ENCODE measurements at regions not wholly inside any gene's neighbourhood (a gene's known extent, or its start where the extent isn't known, plus 50 kb on each side); places are given as distances from the start of the nearest gene placed in this dataset.

DNA sequence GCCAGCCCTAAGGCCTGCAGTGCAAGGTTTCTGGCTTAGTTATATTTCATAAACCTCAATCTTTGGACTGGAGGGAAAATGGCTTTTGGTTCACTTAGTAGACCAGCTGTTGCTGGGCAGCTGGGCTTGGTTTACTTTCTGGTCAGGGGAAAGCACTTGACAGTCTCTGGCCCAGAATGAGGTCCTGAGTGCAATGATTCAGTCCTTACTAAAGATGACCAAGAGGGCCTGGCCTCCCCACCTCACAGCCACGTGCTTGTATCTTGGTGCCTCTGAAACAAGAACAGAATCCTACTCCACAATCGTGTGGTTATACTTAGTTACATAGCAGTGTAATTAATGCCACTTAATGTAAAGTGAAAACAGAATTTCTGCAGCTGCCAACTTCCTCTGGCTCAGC, 325.5 kb upstream of the MEIS1 start:
- Histone ChIP-seq H3K23ac (ENCODE audit: low read length) (no peak overlapping the region), H3K4me2 (ENCODE audit: low read length) (no peak overlapping the region), H4K8ac (ENCODE audit: low read depth, low read length) (no peak overlapping the region), H3K27me3 (ENCODE audit: insufficient read depth, low read length) (no peaks in the 10 kb centered on the region), H3K4ac (ENCODE audit: low read depth, low read length) (no peak overlapping the region), H3K27ac (ENCODE audit: low read depth, low read length) (no peak overlapping the region), H2AK5ac (ENCODE audit: low read length) (no peak overlapping the region), H3K14ac (ENCODE audit: low read length) (no peak overlapping the region), H2BK5ac (ENCODE audit: low read depth, low read length, poor library complexity) (no peak overlapping the region), H3K9me3 (ENCODE audit: insufficient read depth, low read depth, low read length) (no peaks in the 10 kb centered on the region), H4K91ac (ENCODE audit: low read depth, low read length) (no peak overlapping the region), H3K36me3 (ENCODE audit: control insufficient read depth in 1 of 2, insufficient read depth in 2 of 2, low read length in 2 of 2) (no peaks in the 10 kb centered on the region), H3K9ac (ENCODE audit: low read length) (no peak overlapping the region), H2BK12ac (ENCODE audit: low read length) (no peak overlapping the region), H4K12ac (ENCODE audit: low read depth, low read length) (no peak overlapping the region), H3K79me2 (ENCODE audit: control insufficient read depth, insufficient read depth, low read length, poor library complexity) (no peaks in the 10 kb centered on the region), H3K79me1 (ENCODE audit: low read length) (no peaks in the 10 kb centered on the region), H3K18ac (ENCODE audit: low read length) (no peak overlapping the region), H2BK120ac (ENCODE audit: insufficient read depth, low read length, poor library complexity) (no peak overlapping the region), H3K4me3 (ENCODE audit: low read depth, low read length) (no peak overlapping the region), H3K4me1 (ENCODE audit: control insufficient read depth in 1 of 2, insufficient read depth in 2 of 2, low read length in 2 of 2) (no peaks in the 10 kb centered on the region), H2AFZ (ENCODE audit: insufficient read depth, low read length, poor library complexity) (no peak overlapping the region)
- WGBS (ENCODE audit: extremely low coverage, insufficient coverage, insufficient read length): no CpG with 5 or more reads among the region's 2 CpGs
- DNase-seq: no peak

DNA sequence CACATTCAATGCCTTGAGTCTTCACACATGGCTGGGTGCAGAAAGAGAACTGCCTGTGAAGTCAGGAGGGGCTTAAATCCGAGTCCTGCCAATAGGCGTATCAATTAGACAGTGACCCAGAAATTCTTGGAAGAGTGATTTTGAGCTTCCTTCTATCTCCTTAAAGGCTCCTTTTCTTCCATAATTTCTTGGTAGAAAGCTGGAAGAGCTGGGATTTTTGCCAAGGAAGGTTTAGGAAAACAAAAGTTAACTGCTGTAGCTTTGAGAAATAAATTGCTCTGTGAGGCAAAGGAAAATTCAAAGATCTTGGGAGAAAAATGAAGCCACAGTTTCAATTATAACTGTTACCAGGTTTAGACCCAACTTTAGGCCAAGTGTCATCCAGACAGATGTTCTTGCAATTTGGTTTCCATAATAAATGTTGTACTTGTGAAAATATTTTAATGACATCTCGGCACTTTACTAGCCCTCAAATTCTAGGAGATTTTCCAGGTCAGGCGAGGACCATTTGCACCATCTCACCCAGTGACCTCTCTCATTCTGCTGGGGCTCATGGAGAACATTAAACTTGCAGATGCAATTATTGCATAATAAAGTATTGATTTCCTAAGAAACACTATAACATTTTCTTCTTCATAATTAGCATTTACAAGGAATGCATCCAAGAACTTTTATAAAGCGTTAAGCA, 329.7 kb upstream of the MEIS1 start:
- Histone ChIP-seq H2BK120ac (ENCODE audit: insufficient read depth, low read length, poor library complexity) (no peak overlapping the region), H2BK5ac (ENCODE audit: low read depth, low read length, poor library complexity) (no peak overlapping the region), H3K4ac (ENCODE audit: low read depth, low read length) (no peak overlapping the region)

DNA sequence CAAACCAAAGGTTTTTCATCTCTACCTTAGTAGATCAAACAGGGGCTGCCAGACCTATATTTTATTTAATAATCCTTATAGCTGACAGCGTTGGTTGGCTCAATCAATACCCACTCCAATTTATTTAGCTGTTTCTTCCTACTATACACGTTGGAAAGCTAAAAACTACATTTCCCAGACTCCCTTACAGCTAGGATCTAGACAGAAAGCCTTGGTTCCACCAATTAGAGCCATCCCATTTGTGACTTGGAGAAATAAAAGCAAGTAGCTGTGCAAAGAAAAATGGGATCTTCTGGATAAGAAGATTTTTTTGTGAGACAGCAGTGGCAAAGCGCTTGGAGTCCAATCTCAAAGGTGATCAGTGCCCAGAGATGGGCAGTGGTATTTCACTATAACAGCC, 331.3 kb upstream of the MEIS1 start:
- no peak overlapping the region for H4K91ac ChIP-seq (ENCODE audit: low read depth, low read length)
- H3K27ac ChIP-seq (ENCODE audit: low read depth, low read length): no peak overlapping the region
- no peak overlapping the region for H2BK12ac ChIP-seq (ENCODE audit: low read length)
- no peak overlapping the region for H4K12ac ChIP-seq (ENCODE audit: low read depth, low read length)
- no peaks in the 10 kb centered on the region for H3K9me3 ChIP-seq (ENCODE audit: insufficient read depth, low read depth, low read length)
- H3K79me1 ChIP-seq (ENCODE audit: low read length): no peaks in the 10 kb centered on the region
- no peak overlapping the region for H2BK5ac ChIP-seq (ENCODE audit: low read depth, low read length, poor library complexity)
- H3K4ac ChIP-seq (ENCODE audit: low read depth, low read length): no peak overlapping the region
- no CpG with 5 or more reads among the region's 3 CpGs for WGBS (ENCODE audit: extremely low coverage, insufficient coverage, insufficient read length)
- no peak overlapping the region for H3K4me2 ChIP-seq (ENCODE audit: low read length)
- no peak overlapping the region for H2AFZ ChIP-seq (ENCODE audit: insufficient read depth, low read length, poor library complexity)
- H2AK5ac ChIP-seq (ENCODE audit: low read length): no peak overlapping the region
- no peak overlapping the region for H2BK120ac ChIP-seq (ENCODE audit: insufficient read depth, low read length, poor library complexity)
- H3K23ac ChIP-seq (ENCODE audit: low read length): no peak overlapping the region
- no peak overlapping the region for H3K14ac ChIP-seq (ENCODE audit: low read length)
- H3K4me3 ChIP-seq (ENCODE audit: low read depth, low read length): no peak overlapping the region
- no peaks in the 10 kb centered on the region for H3K79me2 ChIP-seq (ENCODE audit: control insufficient read depth, insufficient read depth, low read length, poor library complexity)
- H4K8ac ChIP-seq (ENCODE audit: low read depth, low read length): no peak overlapping the region
- H3K9ac ChIP-seq (ENCODE audit: low read length): no peak overlapping the region
- H3K18ac ChIP-seq (ENCODE audit: low read length): no peak overlapping the region
- H3K27me3 ChIP-seq (ENCODE audit: insufficient read depth, low read length): no peaks in the 10 kb centered on the region
- no peak for DNase-seq
- H3K36me3 ChIP-seq (ENCODE audit: control insufficient read depth in 1 of 2, insufficient read depth in 2 of 2, low read length in 2 of 2): no peaks in the 10 kb centered on the region
- H3K4me1 ChIP-seq (ENCODE audit: control insufficient read depth in 1 of 2, insufficient read depth in 2 of 2, low read length in 2 of 2): no peaks in the 10 kb centered on the region

More for the DNA sequence above, 329.7 kb upstream of the MEIS1 start:
- Histone ChIP-seq H3K27ac (ENCODE audit: low read depth, low read length) (no peak overlapping the region), H3K36me3 (ENCODE audit: control insufficient read depth in 1 of 2, insufficient read depth in 2 of 2, low read length in 2 of 2) (no peaks in the 10 kb centered on the region), H2AFZ (ENCODE audit: insufficient read depth, low read length, poor library complexity) (no peak overlapping the region), H3K9me3 (ENCODE audit: insufficient read depth, low read depth, low read length) (no peaks in the 10 kb centered on the region), H4K91ac (ENCODE audit: low read depth, low read length) (no peak overlapping the region), H4K12ac (ENCODE audit: low read depth, low read length) (no peak overlapping the region), H3K18ac (ENCODE audit: low read length) (no peak overlapping the region), H3K4me1 (ENCODE audit: control insufficient read depth in 1 of 2, insufficient read depth in 2 of 2, low read length in 2 of 2) (no peaks in the 10 kb centered on the region), H3K27me3 (ENCODE audit: insufficient read depth, low read length) (no peaks in the 10 kb centered on the region), H3K9ac (ENCODE audit: low read length) (no peak overlapping the region), H3K79me1 (ENCODE audit: low read length) (no peaks in the 10 kb centered on the region), H2BK12ac (ENCODE audit: low read length) (no peak overlapping the region), H2AK5ac (ENCODE audit: low read length) (no peak overlapping the region), H4K8ac (ENCODE audit: low read depth, low read length) (no peak overlapping the region), H3K14ac (ENCODE audit: low read length) (no peak overlapping the region), H3K4me2 (ENCODE audit: low read length) (no peak overlapping the region), H3K79me2 (ENCODE audit: control insufficient read depth, insufficient read depth, low read length, poor library complexity) (no peaks in the 10 kb centered on the region), H3K4me3 (ENCODE audit: low read depth, low read length) (no peak overlapping the region), H3K23ac (ENCODE audit: low read length) (no peak overlapping the region)
- DNase-seq: no peak
- no CpG with 5 or more reads among the region's 5 CpGs for WGBS (ENCODE audit: extremely low coverage, insufficient coverage, insufficient read length)

DNA sequence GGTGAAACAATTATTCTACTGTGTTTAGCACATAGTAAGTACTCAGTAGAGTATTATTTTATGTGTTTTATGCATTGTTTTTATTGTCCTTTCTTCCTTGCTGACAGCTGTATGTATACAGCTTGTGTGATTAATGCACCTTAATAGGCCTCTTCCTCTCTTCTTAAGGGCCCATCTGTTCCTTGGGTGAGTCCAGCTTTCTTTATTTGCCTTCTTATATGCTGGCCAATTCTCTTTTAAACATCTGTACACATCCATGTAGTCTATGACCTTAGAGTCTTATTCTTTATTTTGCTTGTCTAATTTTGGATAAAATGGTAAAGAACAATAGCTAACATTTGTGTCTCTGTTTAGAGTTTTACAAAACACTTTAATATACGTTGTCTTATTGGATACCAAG, 333.7 kb upstream of the MEIS1 start:
- no peak overlapping the region for H3K4ac ChIP-seq (ENCODE audit: low read depth, low read length)
- H3K9me3 ChIP-seq (ENCODE audit: insufficient read depth, low read depth, low read length): peaks cover 2% of the 10 kb centered on the region
- WGBS (ENCODE audit: extremely low coverage, insufficient coverage, insufficient read length): no CpG with 5 or more reads among the region's 1 CpG
- no peaks in the 10 kb centered on the region for H3K36me3 ChIP-seq (ENCODE audit: control insufficient read depth in 1 of 2, insufficient read depth in 2 of 2, low read length in 2 of 2)
- no peaks in the 10 kb centered on the region for H3K4me1 ChIP-seq (ENCODE audit: control insufficient read depth in 1 of 2, insufficient read depth in 2 of 2, low read length in 2 of 2)
- no peaks in the 10 kb centered on the region for H3K27me3 ChIP-seq (ENCODE audit: insufficient read depth, low read length)
- H3K9ac ChIP-seq (ENCODE audit: low read length): no peak overlapping the region
- no peak overlapping the region for H2BK12ac ChIP-seq (ENCODE audit: low read length)
- H3K23ac ChIP-seq (ENCODE audit: low read length): no peak overlapping the region
- no peak for DNase-seq
- no peak overlapping the region for H4K91ac ChIP-seq (ENCODE audit: low read depth, low read length)
- no peaks in the 10 kb centered on the region for H3K79me2 ChIP-seq (ENCODE audit: control insufficient read depth, insufficient read depth, low read length, poor library complexity)
- no peak overlapping the region for H3K4me2 ChIP-seq (ENCODE audit: low read length)
- H2BK120ac ChIP-seq (ENCODE audit: insufficient read depth, low read length, poor library complexity): no peak overlapping the region
- H3K4me3 ChIP-seq (ENCODE audit: low read depth, low read length): no peak overlapping the region
- no peak overlapping the region for H2BK5ac ChIP-seq (ENCODE audit: low read depth, low read length, poor library complexity)
- H2AK5ac ChIP-seq (ENCODE audit: low read length): no peak overlapping the region
- H2AFZ ChIP-seq (ENCODE audit: insufficient read depth, low read length, poor library complexity): no peak overlapping the region
- H3K18ac ChIP-seq (ENCODE audit: low read length): no peak overlapping the region
- H4K8ac ChIP-seq (ENCODE audit: low read depth, low read length): no peak overlapping the region
- H3K27ac ChIP-seq (ENCODE audit: low read depth, low read length): no peak overlapping the region
- no peak overlapping the region for H3K14ac ChIP-seq (ENCODE audit: low read length)
- H4K12ac ChIP-seq (ENCODE audit: low read depth, low read length): no peak overlapping the region
- H3K79me1 ChIP-seq (ENCODE audit: low read length): no peaks in the 10 kb centered on the region
